ENCODE measurements at regions not wholly inside any gene's neighbourhood (a gene's known extent, or its start where the extent isn't known, plus 50 kb on each side); places are given as distances from the start of the nearest gene placed in this dataset.

DNA sequence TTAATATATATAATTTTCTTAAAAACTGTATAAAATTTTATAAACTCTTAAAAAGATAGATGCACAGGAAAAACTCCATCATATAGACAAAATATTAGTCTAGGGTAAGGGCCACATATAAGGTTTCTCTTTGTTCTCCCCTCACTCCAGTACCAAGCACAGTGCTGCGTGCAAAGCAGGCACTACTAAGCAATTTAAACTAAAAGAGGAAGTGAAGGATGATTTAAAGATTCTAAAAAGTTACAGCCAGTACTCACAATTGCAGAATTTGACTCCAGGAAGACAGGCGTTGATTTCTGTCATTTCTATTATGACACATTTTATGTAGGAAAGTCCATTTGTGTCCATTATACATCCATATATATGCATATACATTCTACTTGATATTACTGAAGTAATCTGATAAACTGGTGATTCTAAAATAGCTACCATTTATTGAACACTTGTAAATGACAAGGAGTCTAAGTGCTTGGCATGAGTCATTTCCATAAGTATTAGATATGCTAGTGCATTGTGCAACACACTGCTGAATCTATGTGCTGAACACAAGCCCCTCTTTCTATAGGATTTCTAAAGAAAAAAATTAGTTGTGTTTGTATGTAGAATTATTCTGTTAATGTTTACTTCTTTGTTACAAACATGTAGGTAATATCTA lies 785.5 kb upstream of the ARRDC4 start:
- DNase-seq (ENCODE audit: low spot score): no peak

DNA sequence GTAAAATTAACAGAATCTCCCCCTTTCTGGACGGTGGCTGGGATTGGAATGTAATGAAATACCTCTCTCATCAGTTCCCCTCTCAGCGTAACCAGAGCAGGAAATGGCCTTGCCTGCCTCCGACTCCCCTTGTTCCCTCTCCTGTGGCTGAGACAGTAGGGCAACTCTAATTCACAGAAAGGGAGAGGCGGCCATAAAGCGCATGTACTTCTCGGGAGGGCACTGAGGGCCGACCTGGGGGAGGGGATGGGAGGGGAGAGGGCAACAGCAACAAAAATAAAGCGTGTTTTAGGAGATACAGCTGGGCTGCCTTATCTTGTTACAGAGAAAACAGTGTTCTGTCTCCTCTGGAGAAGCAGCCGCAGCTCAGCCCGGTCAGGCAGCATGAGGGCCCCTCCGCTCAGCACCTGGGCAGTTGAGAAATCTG lies 783.3 kb upstream of the ARRDC4 start:
- DNase-seq (ENCODE audit: low spot score): no peak

DNA sequence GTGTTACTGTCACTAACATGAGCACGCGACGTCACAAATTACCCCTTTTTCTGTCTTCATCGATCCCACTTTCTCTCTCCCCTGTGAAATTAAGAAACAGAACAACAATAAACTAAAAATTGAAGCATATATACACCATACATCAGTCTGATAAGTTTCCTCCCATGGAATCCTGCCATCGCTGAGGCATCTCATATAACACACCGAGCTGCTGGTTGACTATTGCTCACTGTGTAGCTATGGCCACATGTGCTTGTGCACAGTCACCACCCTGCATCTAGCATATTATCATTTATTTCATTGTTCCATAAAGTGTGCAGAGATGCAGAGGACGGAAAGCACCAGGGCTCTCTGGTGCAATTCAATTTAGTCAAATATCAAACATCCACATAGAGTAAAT lies 777.9 kb upstream of the ARRDC4 start:
- no peak for DNase-seq (ENCODE audit: low spot score)

DNA sequence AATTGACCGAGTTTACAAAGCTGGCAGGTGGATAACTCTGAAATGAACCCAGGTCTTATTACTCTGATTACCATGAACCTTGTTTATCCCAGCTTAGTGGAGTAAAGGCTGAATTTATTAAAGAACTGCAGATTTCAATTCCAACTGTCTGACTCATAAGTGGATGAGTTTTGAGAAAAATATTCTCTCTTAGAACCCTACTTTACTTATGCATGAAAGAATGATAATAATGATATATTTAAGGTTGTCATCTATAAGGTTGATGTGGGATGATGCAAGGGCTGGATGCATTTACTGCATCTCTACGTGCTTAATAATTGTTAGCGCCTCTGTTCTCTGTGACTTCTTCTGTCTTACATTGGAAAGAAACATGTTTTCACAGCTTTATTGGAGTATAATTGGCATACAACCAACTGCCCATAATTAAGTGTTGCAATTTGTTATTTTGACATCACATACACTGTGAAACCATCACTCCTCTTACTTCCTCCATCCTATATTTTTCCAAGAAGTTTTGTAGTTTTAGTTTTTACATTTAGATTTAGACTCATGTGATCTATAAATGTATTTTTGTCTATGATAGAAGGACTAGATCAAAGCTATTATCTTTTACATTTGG lies 771.2 kb upstream of the ARRDC4 start:
- DNase-seq (ENCODE audit: low spot score): no peak

DNA sequence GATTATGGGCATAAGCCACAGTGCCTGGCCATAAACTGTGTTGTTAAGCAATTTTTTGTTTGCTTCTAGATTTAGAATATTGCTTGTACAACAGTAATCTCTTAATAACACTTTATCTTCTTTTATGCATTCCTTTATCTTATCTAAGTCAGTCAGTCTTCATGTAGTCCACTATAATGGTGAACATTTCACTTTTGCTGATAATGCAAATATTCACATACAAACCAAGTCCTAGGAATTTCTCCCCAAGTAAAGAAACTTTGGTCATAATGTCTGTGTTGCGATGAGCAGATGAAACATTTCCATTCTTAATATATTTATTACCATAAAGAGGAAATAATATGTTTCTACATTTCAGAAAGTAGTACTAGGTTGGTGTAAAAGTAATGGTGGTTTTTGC lies 765.8 kb upstream of the ARRDC4 start:
- no peak for DNase-seq (ENCODE audit: low spot score)

DNA sequence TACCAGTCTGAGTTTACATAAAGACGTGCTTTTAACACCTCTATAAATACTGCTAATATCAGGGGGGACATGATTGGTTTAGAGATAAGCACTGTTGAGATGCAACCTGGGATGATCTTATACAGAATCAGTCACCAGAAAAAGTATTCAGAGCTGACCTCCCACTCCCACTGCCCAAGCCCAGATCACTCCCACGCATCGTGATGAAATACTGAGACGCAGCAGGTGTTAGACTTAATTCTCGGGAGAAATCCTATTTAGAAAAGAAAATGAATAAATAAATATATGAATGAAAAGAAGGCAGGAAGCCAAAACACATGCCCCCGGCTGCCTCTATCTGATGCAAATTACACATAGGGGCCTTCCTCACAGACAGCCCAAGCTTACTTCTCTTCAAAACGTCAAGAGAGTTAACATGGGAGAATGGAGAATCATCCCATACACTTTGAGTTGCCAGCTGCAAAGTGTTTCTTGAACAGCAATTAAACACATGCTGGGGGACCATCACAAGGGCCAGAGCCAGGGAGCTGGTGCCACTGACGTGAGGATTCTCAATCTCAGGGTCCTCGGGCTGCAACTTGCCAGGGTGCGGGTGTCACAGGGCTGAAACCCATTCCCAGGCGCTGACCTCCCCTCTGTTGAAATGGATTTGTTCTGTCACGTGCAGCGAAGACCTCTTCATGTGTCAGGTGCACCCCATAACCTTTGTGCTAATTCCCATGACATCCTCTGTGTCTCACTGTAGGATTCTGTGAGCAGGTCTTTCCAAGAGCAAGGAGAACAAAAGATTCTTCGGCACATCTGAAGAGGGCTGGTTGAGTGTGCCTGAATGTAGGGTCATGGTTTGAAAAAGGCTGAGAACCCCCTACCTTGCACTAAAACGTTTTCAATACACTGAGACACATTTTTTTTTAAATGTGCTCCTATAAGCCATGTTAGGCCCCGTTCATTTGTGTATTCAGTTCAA lies 764.2 kb upstream of the ARRDC4 start:
- no peak for DNase-seq (ENCODE audit: low spot score)

DNA sequence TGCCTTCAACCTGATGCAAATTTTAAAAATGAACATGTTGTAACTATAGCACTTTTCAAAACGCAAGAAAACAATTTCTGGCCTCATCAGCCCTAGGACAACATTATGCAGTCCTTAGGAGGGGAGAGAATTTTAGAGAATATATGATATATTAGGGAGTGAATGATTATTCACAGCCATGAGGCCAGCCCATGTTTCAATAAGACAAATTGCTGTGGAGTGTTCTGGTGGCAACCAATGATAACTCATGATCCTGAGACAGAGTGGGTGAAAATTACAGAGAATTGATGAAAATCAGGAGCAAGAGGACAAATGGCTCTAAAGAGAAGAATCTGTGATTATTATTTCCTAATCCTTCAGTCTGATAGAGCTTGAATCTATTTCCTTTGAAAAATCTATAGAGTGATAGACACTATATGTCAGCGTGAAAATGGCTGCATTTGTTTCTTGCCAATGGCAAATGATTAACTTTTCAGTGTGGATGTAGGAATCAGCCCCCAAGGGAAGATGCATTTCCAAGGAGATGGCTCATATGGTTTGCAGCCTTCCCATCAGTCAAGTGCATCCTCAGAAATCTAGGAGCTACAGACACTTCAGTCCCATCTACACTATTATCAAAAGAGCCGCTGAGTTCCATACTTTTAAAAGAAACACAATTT lies 761.0 kb upstream of the ARRDC4 start:
- no peak for DNase-seq (ENCODE audit: low spot score)

DNA sequence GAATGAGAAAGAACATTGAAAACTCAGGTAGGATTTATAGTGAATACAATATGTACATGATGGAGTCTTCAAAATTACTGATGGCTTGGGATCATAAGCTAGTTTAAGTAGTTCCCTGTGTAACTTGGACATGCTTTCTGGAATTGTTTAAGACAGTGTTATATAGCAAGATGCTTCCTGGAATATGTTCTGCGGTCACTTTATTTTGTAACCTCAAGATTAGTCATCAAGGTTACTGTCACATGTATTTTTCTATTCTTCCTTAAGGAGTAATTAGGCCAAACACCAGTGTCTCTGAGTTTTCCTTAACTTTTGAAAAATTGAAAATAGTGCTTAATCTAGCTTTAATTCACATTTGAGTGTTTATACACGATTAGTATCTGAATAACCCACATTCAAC lies 760.3 kb upstream of the ARRDC4 start:
- DNase-seq (ENCODE audit: low spot score): no peak

DNA sequence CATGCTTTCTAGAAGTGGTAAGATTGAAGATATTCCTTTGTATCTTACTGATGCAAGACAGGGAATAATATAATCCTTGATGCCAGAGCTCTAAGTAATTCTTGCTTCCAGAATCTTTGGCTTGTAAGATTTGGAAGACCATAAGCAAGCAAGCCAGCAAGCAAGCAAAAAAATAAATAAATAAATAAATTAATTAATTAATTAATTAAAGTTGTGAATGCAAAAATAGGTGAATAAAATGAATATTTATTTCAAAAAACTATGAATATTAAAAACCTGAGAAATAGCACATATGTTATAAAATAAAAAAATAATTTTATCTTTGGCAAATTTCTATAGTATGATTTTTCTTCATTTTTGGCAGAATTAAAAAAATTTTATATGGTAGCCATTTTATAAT lies 750.2 kb upstream of the ARRDC4 start:
- DNase-seq (ENCODE audit: low spot score): no peak

DNA sequence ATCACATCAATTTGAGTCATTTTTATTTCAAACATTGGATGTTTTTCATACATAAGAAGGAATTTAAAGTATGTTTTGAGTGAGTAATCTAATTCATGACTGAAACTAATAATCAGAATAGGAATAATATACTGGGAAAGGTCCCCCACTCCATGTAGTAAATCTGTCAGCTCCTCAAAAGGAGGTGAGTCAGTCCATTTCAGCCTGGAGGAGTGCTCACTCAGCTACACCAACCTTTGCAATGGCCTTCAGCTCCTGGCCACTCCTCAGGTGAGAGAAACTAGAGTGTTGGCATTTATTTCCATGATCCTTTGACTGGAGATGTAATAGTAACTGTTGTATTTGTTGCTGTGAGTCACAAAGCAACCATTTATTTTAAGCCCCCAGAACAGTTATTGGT lies 744.9 kb upstream of the ARRDC4 start:
- DNase-seq (ENCODE audit: low spot score): no peak

DNA sequence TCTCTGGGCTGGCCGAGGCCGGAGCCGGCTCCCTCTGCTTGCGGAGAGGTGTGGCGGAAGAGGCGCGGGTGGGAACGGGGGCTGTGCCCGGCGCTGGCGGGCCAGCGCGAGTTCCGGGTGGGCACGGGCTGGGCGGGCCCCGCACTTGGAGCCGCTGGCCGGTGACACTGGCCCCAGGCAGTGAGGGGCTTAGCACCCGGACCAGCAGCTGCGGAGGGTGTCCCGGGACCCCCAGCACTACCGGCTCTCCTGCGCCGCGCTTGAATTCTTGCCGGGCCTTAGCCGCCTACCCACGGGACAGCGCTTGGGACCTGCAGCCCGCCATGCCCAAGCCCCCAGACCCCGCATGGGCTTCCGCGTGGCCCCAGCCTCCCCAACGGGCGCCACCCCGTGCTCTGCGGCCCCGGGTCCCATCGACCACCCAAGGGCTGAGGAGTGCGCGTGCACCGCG lies 736.3 kb upstream of the ARRDC4 start:
- DNase-seq (ENCODE audit: low spot score): no peak

DNA sequence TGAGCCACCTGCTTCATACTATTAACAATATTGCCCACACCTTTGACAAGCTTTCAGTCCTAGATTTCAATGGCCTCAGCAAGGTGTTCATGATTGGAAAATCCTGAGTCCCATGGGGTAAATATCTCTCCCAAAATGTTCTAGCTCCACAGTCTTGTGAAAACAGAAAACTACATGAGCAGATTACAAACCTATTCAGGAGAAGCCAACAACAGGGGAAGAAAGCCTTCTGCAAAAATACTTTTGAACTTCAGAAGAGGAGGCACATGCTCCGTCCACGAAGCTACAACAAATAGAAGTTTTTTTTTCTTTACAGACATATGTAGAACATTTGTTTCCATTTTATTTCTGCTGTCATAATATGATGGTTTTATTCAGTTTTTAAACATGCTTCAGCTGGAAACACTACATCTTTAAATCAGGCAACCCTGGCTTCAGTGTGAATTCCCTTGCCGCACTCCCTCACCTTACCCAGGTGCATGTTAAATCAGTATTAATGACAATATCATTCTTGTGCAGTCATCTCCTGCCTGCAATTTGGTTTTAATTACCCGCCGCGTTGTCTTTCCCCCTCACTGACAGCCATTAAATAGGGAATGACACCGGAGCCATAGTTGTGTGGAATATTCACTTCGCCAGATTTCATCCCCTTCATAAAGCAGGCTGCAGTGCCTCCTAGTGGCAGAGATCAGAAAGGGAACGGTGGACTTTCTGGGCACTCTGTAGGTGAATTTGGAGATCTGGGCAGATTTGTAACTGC lies 725.5 kb upstream of the ARRDC4 start:
- peak; percentile 66 for DNase-seq (ENCODE audit: low spot score)

DNA sequence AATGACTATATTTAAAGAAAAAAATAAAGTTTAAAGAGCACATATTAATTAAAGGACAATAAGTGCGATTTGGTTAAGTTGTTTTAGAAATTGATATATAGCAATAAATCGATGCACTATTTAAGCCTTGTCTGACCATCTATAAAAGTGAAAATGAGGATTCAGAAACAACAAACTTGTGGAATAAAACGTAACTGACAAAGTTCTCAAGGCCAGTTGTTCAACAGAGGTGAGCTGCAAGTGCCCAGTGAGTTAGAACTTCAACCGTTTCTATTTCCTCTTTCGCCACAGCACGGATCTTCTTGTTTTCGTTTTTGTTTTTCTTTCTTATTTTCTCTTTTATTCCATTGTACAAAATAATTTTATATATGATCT lies 724.9 kb upstream of the ARRDC4 start:
- DNase-seq (ENCODE audit: low spot score): no peak

DNA sequence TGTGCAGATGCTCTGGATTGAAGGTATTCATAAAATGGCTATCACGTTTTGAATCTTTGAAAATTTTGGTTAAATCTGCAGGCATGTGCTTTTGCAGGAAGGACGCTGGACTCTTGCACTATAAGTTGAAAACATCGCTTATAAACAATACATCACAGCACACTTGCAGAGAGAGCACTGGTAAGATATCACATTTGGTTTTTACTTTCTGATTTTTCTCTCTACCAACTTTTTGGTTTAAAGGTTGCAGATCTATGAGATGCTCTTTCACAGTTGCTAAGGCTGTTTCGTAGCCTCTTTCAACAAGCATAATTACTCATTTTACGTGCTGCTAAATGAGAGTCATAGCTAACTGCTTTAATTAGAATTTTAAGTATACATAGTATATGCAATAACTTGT lies 724.4 kb upstream of the ARRDC4 start:
- DNase-seq (ENCODE audit: low spot score): no peak

DNA sequence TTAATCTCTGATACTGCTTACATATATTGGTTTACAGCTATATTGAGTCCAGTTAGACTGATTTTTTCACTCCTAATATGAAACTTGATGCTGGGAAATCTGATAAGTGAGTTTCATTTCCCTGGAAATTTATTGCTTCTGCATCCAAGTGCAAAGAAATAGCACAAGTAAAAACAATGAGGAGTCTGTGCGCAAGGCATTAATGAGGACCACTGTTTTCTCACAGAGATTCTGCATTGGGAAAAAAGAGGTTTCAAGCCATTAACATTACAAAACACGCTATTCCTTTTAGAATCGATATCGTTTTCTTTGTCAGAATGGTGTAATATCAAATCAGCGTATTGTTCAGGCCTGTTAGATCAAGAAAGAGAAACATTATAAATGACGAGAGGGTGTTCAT lies 723.3 kb upstream of the ARRDC4 start:
- no peak for DNase-seq (ENCODE audit: low spot score)

DNA sequence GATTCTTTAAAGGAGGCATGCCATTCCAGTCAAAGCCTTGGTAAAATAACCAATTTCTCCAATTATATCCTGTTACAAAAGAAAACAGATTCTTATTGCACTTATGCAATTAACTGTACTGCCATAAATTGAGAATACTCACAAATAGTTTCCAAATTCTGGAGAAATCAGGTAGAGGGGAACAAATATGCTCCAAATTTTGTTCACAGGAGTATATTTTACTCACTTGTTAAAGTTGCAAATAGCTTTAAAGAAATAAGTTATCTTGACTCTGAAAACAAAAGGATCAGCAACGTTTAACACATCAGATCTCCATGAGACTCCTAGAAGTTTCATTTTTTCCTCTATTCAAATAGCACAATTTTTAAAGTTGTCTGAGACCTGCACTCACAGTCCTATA lies 712.1 kb upstream of the ARRDC4 start:
- DNase-seq (ENCODE audit: low spot score): no peak

DNA sequence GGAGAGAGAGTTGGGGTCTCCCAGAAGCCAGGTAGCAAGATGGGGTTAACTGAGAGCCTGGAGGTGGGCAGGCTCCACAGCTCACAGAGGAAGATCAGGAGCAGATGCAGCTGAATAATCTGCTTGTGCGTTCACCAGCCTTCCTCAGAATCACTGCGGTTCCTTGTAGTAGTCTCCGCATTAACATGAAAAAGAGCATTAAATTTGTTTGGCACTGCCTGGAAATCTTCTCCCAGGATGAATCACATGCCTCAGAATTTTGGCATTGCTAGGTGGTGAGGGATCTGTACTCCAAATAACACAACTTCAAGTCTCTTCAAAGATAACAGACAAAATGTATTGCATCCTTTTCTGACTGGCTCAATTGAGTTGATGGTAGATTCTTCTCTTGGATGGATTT lies 700.6 kb upstream of the ARRDC4 start:
- DNase-seq (ENCODE audit: low spot score): no peak

DNA sequence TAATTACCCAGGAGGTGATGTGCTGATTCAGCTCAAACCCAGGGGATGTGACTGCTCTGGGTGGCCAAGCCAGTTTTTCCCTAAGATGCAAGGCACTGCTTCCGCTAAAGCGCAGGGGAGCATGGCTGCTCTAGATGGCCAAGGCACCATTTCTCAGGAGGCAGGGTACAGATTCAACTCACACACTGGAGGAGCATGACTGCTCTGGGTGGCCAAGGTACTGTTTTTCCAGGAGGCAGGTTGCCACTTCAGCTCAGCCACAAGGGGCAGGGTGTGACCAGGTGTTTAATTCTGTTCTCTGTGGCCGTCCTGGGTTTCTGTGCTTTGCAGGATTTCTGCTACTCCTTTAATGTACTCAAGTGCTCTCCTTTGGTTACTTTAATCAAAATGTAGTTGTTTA lies 659.3 kb upstream of the ARRDC4 start:
- DNase-seq (ENCODE audit: low spot score): no peak

DNA sequence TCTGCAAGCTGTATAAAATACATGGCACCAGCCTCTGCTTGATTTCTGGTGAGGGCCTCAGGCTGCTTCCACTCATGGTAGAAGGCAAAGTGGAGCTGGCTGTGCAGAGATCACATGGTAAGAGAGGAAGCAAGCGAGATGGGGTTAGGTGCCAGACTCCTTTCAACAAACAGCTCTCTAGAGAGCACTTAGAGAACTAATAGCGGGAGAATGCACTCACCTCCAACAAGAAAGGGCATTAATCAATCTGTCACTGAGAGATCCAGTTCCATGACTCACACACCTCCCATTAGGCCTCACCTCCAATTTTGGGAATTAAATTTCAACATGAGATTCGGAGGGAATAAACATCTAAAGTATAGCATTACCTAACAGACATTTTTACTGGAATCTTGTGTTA lies 644.1 kb upstream of the ARRDC4 start:
- DNase-seq (ENCODE audit: low spot score): no peak

DNA sequence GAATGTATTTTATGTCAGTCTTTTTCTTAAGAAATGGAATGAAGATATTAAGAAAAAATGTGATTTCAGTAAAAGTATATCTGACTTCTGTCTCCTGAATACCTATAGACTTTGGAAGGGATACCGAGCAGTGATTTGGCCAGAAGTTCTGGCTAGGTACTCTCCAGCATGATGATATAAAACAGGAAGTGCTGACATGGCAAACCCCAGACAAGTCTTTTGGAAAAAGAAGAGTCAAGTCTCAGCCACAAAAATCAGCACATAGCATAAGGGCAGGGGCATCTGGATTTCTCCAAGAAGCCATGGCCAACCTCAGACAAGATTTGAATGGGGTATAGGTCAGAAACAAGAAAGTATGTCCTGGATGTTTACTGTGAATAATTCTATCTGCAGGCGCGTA lies 643.3 kb upstream of the ARRDC4 start:
- DNase-seq (ENCODE audit: low spot score): no peak

DNA sequence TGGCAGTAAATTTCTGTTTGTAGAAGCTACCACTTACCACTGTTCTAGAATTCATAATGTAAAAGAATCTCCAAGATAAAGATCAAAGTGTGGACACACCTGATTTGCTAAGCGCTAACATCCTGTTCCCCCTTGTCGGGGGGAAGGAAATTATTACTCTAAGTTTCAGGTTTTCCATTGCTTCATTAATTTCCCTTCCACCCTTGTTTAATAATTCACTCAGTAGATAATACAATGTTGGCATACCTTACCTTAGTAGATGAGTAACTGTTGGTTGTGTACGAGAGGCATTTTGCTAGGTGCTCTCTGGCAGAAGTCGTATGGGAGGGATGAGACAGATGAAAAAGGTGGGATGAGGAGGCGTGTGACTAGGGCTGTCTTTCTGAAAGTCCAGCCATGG lies 641.2 kb upstream of the ARRDC4 start:
- peak; percentile 42 for DNase-seq (ENCODE audit: low spot score)

DNA sequence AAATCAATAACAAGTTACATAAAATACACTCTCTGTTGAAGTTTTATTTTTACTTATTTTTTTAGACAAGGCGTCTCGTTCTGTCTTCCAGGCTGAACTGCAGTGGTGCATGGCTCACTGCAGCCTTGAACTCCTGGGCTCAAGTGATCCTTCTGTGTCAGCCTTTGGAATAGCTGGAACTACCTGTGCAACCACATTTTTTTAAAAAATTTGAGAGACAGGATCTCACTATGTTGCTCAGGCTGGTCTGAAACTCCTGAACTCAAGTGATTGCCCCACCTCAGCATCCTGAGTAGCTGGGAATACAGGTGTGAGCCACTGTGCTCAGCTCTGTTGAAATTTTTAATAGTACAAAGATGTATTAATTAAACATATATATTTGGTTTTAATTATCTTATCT lies 614.3 kb upstream of the ARRDC4 start:
- no peak for DNase-seq (ENCODE audit: low spot score)
